ENCODE measurements at regions not wholly inside any gene's neighbourhood (a gene's known extent, or its start where the extent isn't known, plus 50 kb on each side); places are given as distances from the start of the nearest gene placed in this dataset.

- DNase-seq: no peak
These were observed 197.9 kb downstream of the ANKRD50 start for GRCh38 chr4:124514588-124514987.

DNA sequence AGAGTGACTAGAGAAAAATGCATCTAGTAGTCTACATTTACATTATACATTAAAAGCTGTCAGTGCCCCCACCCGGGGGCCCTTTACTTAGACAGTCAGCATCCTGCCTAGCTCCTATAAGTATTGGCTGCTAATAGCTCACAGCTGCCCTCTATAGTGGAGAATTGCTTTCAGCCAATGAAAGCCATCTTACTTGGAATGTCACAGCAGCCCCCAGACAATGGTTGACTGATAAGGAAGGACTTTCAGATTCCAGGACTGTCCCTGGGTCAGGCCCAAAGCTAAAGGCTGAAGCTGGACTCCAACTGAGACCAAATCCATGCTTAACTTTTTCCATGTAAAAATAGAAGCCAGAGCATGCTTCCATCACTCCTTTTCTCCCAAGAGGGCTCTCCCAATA, 196.9 kb downstream of the ANKRD50 start:
- DNase-seq: no peak

- DNase-seq: no peak
These were observed 193.3 kb downstream of the ANKRD50 start for GRCh38 chr4:124519196-124519595.

DNA sequence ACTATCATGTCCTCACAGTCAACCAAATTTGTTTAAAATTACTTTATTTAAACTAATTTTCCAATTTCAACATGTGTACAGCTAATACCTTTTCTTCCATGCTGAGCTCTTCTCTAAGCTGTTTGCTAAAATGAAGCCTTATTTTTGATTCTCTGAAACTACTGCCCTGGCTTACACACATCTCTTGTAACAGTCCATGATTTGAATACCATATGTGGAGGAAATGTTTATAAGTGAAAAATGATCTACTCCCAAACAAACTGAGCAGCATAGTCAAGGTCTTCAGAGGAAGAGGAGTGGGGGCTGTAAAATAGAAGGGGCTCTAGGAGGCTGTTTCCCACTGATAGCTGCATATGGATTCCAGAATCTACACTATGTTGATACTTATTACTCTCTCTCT, 188.7 kb downstream of the ANKRD50 start:
- no peak for DNase-seq

- DNase-seq: no peak
These were observed 187.0 kb downstream of the ANKRD50 start for GRCh38 chr4:124525524-124525923.

GRCh38 chr4:124526331-124526730, 186.2 kb downstream of the ANKRD50 start:
- no peak for DNase-seq

- DNase-seq: no peak
These were observed 185.8 kb downstream of the ANKRD50 start for GRCh38 chr4:124526769-124527168.

- DNase-seq: no peak
These were observed 185.2 kb downstream of the ANKRD50 start for GRCh38 chr4:124527364-124527763.

GRCh38 chr4:124529131-124529530, 183.4 kb downstream of the ANKRD50 start:
- no peak for DNase-seq

- DNase-seq: no peak
These were observed 182.0 kb downstream of the ANKRD50 start for GRCh38 chr4:124530464-124531077.

DNA sequence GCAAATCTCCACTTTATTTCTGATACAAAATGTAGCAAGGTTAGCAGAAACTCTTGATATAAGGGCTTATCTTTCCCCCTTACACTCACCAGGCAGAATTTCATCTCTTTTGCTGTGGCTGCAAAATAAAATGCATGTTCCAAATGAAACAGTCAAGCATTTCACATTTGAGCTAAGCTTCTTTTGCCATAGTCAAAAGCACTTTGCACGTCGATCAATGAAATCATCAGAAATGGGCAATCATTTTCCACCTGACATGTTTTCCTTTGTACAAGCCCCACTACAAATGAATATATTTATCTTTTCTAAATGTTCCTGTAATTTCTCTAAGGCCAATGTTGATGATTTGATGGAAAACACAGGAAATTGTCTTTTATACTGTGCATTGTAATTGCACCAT, 178.4 kb downstream of the ANKRD50 start:
- DNase-seq: no peak

- no peak for DNase-seq
These were observed 177.5 kb downstream of the ANKRD50 start for GRCh38 chr4:124535003-124535402.

- no peak for DNase-seq
These were observed 175.6 kb downstream of the ANKRD50 start for GRCh38 chr4:124536946-124537345.

- no peak for DNase-seq
These were observed 174.6 kb downstream of the ANKRD50 start for GRCh38 chr4:124537971-124538370.

DNA sequence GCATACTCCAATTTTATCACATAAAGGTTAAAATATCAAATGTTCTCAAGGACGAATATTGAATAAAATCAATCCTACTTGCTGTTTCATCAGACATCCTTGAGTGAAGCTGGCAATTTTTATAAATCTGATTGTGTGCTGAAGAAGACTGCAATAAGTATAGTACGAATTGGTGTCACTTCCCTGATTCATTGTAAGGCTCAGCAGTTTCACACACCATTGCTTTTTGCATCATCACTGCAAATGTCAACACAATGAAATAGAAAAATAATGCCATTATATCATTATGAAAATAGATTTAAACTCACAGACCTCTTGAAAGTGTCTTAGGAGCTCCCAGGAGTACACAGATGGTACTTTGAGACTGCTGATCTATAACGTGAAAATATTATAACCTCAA, 172.5 kb downstream of the ANKRD50 start:
- no peak for DNase-seq

- DNase-seq: no peak
These were observed 170.7 kb downstream of the ANKRD50 start for GRCh38 chr4:124541652-124542420.

- no peak for DNase-seq
These were observed 156.6 kb downstream of the ANKRD50 start for GRCh38 chr4:124555959-124556358.

- no peak for DNase-seq
These were observed 148.4 kb downstream of the ANKRD50 start for GRCh38 chr4:124564121-124564520.

DNA sequence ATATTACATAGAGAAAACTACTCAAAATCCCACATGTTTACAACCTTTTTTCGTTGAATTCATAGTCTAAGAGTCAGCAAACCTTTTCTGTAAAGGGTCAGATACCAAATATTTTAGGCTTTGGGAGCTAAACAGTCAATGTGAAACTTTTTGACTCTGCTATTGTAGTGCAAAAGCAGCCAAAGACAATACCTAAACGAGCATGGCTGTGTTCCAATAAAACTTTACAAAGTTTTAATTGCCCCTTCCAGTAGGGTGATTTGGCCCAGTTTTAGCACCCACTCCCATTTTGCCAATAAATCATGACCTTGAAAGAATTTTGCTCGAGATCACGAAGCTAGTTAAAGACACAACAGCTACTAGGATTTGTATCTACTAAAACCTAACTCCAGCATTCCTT, 147.2 kb downstream of the ANKRD50 start:
- DNase-seq: no peak

DNA sequence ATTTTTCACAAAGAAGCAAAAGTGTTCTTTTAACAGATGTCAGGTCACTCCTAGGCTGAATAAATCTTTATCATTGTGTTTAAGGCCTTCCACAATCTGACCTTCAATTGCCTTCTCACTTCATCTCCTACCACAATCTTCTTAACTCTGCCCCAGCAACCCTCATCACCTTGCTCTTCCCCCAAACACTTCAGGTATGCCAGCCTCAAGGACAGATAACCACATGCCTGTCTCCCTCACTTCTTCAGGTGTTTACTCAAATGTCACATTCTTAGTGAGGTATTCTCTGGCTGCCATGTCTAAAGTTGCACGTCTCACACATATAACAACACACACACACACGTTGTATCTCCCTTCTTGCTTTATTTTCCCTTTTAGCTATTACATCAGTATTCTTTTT, 146.5 kb downstream of the ANKRD50 start:
- DNase-seq: no peak

DNA sequence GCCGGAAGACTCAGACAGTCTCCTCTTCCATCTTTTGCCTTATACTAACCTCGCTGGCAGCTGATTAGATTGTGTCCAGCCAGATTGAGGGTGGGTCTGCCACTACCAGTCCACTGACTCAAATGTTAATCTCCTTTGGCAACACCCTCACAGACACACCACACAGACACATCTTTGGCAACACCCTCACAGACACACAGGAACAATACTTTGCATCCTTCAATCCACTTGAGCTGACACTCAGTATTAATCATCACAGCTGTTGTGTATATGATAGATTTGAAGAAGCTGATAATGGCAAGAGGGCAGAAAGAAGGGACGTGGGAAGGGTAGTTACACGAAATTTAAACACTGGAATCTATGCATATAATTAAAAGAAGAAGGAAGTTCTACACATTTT, 139.5 kb downstream of the ANKRD50 start:
- no peak for DNase-seq

DNA sequence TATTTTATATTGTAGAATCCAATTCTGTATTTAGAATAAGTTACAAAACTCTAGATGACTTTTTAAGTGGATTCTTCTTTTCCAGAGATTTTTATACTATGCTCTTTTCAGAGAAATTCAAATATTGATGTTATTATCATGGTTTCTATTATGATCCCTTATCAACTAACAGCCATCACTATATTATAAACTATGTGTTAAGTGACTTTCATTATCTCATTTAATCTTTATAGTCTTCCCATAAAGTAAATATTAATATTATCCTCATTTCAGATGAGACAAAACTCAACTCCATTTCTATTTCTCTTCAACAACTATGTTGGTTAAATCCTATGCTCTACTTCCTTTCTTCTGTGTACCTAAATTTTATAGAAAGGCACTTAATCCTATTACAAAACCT, 132.6 kb downstream of the ANKRD50 start:
- DNase-seq: no peak

GRCh38 chr4:124583797-124584196, 128.7 kb downstream of the ANKRD50 start:
- no peak for DNase-seq

- DNase-seq: no peak
These were observed 122.7 kb downstream of the ANKRD50 start for GRCh38 chr4:124589786-124590185.

DNA sequence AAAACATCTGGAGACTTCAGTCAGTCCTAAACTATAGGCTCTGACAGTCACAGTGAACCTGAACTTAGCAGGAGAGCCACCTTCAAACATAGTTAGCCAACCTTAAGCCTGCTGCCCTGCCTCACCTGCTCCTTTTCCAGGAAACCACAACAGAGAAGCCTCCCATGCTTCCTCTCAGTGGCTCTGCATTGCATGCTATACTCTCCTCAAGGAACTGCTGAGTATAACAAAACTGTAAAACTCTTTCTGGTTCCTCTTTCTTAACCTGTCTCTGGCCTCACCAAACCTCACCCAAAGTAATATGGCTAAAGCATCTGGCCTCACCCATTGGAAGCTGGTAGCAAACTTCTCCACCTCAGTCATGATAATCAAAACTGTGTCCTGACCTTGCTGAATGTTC, 122.1 kb downstream of the ANKRD50 start:
- no peak for DNase-seq
